SH-SY5Y (cell line): ENCODE measurements at regions not wholly inside any gene's neighbourhood (a gene's known extent, or its start where the extent isn't known, plus 50 kb on each side); places are given as distances from the start of the nearest gene placed in this dataset.

ENCODE experiments used
- GATA2 ChIP-seq: IDR thresholded peaks from 2 replicates; pipeline ENCODE4 v1.6.1; 2011; ENCODE audit warnings: mild to moderate bottlenecking, low read depth, low read length
- GATA3 ChIP-seq: IDR thresholded peaks from 2 replicates; pipeline ENCODE4 v1.6.1; 2011; ENCODE audit warnings: low read depth, mild to moderate bottlenecking, low read length, moderate library complexity

DNA sequence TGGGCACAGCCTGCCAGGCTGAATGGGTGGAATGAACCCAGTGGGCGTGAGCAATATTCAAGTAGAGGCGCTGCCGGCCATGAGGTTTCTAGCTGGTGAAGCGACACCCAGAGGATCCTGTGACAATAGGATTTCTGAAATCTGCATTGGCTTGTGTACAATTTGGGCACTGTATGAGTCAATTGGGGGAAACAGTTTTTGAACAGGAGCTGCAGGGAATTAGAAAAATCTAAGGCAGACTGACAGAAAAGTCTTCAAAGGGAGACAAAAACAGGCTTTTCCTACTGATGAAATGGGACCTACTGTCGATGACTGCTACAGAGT, 145.2 kb downstream of the GPCPD1 start:
- TF ChIP-seq GATA3 (no peak), GATA2 (no peak)
